Epithelial cell of proximal tubule (primary cell): ENCODE measurements at regions not wholly inside any gene's neighbourhood (a gene's known extent, or its start where the extent isn't known, plus 50 kb on each side); places are given as distances from the start of the nearest gene placed in this dataset.

ENCODE experiments used
- DNase-seq: peaks from one replicate; pipeline ENCODE4 v3.0.0-alpha.2; 2011; ENCODE audit warnings: low read depth
- H3K4me3 ChIP-seq: 2 replicates; pipeline ENCODE4 v1.5.1; 2011; ENCODE audit warnings: low read depth, mild to moderate bottlenecking, low read length
- CTCF ChIP-seq: conservative IDR thresholded peaks from 2 replicates; pipeline ENCODE4 v1.5.1; 2012; ENCODE audit warnings: low read depth, mild to moderate bottlenecking, low read length

GRCh38 chr20:41874658-41875057, 256.5 kb upstream of the CHD6 start:
- TF ChIP-seq CTCF: no peak

GRCh38 chr20:41872930-41873329, 254.8 kb upstream of the CHD6 start:
- TF ChIP-seq CTCF: no peak
- no peak for DNase-seq
- no peak overlapping the region for H3K4me3 ChIP-seq

More at GRCh38 chr20:41874658-41875057, 256.5 kb upstream of the CHD6 start:
- no peak for DNase-seq
- H3K4me3 ChIP-seq: no peak overlapping the region

GRCh38 chr20:41870869-41871462, 252.8 kb upstream of the CHD6 start:
- TF ChIP-seq CTCF: no peak
- no peak overlapping the region for H3K4me3 ChIP-seq
- no peak for DNase-seq

- DNase-seq: no peak
- TF ChIP-seq CTCF: no peak
- H3K4me3 ChIP-seq: no peak overlapping the region
Observed at GRCh38 chr20:41869261-41869660, 251.1 kb upstream of the CHD6 start.

GRCh38 chr20:41865938-41866337, 247.8 kb upstream of the CHD6 start:
- H3K4me3 ChIP-seq: no peak overlapping the region
- no peak for TF ChIP-seq CTCF
- DNase-seq: no peak

- DNase-seq: no peak
- H3K4me3 ChIP-seq: no peak overlapping the region
- TF ChIP-seq CTCF: no peak
Observed at GRCh38 chr20:41862476-41862875, 244.3 kb upstream of the CHD6 start.

- DNase-seq: no peak
- TF ChIP-seq CTCF: no peak
- H3K4me3 ChIP-seq: no peak overlapping the region
Observed at GRCh38 chr20:41861772-41862422, 243.7 kb upstream of the CHD6 start.
